Body of pancreas (tissue), 4 donors: ENCODE measurements at regions not wholly inside any gene's neighbourhood (a gene's known extent, or its start where the extent isn't known, plus 50 kb on each side); places are given as distances from the start of the nearest gene placed in this dataset.

ENCODE experiments used
- POLR2A ChIP-seq, 3 donors: fragments of 450-650 bp; IDR thresholded peaks; one replicate each; pipeline ENCODE4 v1.6.1; 2016; ENCODE audit warnings: antibody characterized with exemption in 3 of 3, mild to moderate bottlenecking in 2 of 3
- TF ChIP-seq, protein P1 (sequence below), 7 experiments: fragments of 450-650 bp in 4 of 7; fragments of 200-600 bp in 3 of 7; sonication (generic) in 3 of 7; IDR thresholded peaks; one replicate each; pipeline ENCODE4 v1.5.1; 2016 to 2019; ENCODE audit warnings: antibody characterized with exemption in 7 of 7

DNA sequence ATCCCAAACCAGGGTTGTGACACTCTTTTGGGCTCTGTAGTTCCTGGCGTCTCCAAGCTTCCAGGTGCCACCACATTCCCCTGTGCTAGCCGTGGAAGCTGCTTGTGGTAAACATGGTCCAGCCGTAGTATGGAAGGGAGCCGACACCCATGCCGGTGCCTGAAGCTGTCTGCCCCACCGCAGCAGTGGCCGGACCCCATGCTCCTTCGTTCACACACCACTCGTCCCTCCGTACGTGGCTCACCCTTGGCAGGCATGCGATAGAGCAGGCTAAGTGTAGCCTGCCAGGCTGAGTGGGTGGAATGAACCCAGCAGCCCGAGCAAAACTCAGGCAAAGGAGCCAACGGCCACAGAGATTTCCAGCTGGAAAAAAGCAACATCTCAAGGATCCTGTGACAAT, 2030.4 kb downstream of the EFNA5 start:
- TF ChIP-seq POLR2A (IDR thresholded peaks at IDR 0.05): no peak
- TF ChIP-seq, protein P1, sequence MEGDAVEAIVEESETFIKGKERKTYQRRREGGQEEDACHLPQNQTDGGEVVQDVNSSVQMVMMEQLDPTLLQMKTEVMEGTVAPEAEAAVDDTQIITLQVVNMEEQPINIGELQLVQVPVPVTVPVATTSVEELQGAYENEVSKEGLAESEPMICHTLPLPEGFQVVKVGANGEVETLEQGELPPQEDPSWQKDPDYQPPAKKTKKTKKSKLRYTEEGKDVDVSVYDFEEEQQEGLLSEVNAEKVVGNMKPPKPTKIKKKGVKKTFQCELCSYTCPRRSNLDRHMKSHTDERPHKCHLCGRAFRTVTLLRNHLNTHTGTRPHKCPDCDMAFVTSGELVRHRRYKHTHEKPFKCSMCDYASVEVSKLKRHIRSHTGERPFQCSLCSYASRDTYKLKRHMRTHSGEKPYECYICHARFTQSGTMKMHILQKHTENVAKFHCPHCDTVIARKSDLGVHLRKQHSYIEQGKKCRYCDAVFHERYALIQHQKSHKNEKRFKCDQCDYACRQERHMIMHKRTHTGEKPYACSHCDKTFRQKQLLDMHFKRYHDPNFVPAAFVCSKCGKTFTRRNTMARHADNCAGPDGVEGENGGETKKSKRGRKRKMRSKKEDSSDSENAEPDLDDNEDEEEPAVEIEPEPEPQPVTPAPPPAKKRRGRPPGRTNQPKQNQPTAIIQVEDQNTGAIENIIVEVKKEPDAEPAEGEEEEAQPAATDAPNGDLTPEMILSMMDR (IDR thresholded peaks at IDR 0.05): no peak
